Activated B cell treated with CpG ODN at 0.5 μM for 24 hours (primary cell): ENCODE measurements at regions not wholly inside any gene's neighbourhood (a gene's known extent, or its start where the extent isn't known, plus 50 kb on each side); places are given as distances from the start of the nearest gene placed in this dataset.

ENCODE experiments used
- ATAC-seq: fragments of 200-7000 bp; cut with Tn5 transposase; one replicate; pipeline ENCODE4 v1.10.0; 2021; ENCODE audit warnings: low read depth, mild to moderate bottlenecking, moderate library complexity
- CTCF ChIA-PET: fragments of 350-600 bp; sonication (Branson Sonifier 250); formaldehyde crosslinking; loops from one replicate; lab custom pipeline; 2021; ENCODE audit warnings: antibody characterized with exemption; lab: Charles Lee
- POLR2A ChIA-PET: fragments of 350-600 bp; sonication (Branson Sonifier 250); formaldehyde crosslinking; loops from one replicate; lab custom pipeline; 2021; ENCODE audit warnings: antibody characterized with exemption; lab: Charles Lee
- DNase-seq: peaks from one replicate; pipeline ENCODE4 v3.0.0; 2022
- H3K27ac Mint-ChIP-seq: one replicate; pipeline ENCODE4 v1.8.0; 2020; ENCODE audit warnings: mixed read lengths
- H3K27me3 Mint-ChIP-seq: one replicate; pipeline ENCODE4 v1.8.0; 2021; ENCODE audit warnings: mixed read lengths
- H3K36me3 Mint-ChIP-seq: one replicate; pipeline ENCODE4 v1.8.0; 2021; ENCODE audit warnings: low read depth, mixed read lengths
- H3K4me1 Mint-ChIP-seq: one replicate; pipeline ENCODE4 v1.8.0; 2021; ENCODE audit warnings: mixed read lengths
- H3K4me3 Mint-ChIP-seq: one replicate; pipeline ENCODE4 v1.8.0; 2020; ENCODE audit warnings: mild to moderate bottlenecking, mixed read lengths
- H3K9me3 Mint-ChIP-seq: one replicate; pipeline ENCODE4 v1.8.0; 2020; ENCODE audit warnings: mixed read lengths
- CTCF ChIP-seq: fragments of 200-600 bp; IDR thresholded peaks from one replicate; pipeline ENCODE4 v1.8.0; 2022; ENCODE audit warnings: antibody characterized with exemption, mild to moderate bottlenecking
- intact Hi-C: fragments of 100-400 bp; cut with micrococcal nuclease; formaldehyde crosslinking; loops from one replicate; pipeline ENCODE4 v1.15.1; 2024

GRCh38 chr12:18969512-18969911 lies 160.0 kb upstream of the PLEKHA5 start:
- no peaks in the 10 kb centered on the region for H3K4me1 Mint-ChIP-seq

GRCh38 chr12:18970603-18971002 lies 158.9 kb upstream of the PLEKHA5 start:
- TF ChIP-seq CTCF = no peak
- H3K4me1 Mint-ChIP-seq = no peaks in the 10 kb centered on the region
- H3K27me3 Mint-ChIP-seq = no peaks in the 10 kb centered on the region
- POLR2A ChIA-PET = no interaction called here
- no peak overlapping the region for H3K27ac Mint-ChIP-seq
- CTCF ChIA-PET = no interaction called here
- no peaks in the 10 kb centered on the region for H3K36me3 Mint-ChIP-seq
- DNase-seq (no peak), ATAC-seq (no peak)
- H3K9me3 Mint-ChIP-seq = no peaks in the 10 kb centered on the region
- intact Hi-C loops = no loop called here
- H3K4me3 Mint-ChIP-seq = no peak overlapping the region

More at GRCh38 chr12:18969512-18969911, 160.0 kb upstream of the PLEKHA5 start:
- no peaks in the 10 kb centered on the region for H3K9me3 Mint-ChIP-seq
- POLR2A ChIA-PET = no interaction called here
- H3K36me3 Mint-ChIP-seq = no peaks in the 10 kb centered on the region
- H3K27ac Mint-ChIP-seq = no peak overlapping the region
- intact Hi-C loops = no loop called here
- no peak for TF ChIP-seq CTCF
- no peak overlapping the region for H3K4me3 Mint-ChIP-seq
- DNase-seq (no peak), ATAC-seq (no peak)
- CTCF ChIA-PET = no interaction called here
- H3K27me3 Mint-ChIP-seq = no peaks in the 10 kb centered on the region

GRCh38 chr12:18971932-18972331 lies 157.6 kb upstream of the PLEKHA5 start:
- Mint-ChIP-seq H3K9me3 (peaks cover 5% of the 10 kb centered on the region), H3K4me1 (no peaks in the 10 kb centered on the region), H3K27me3 (no peaks in the 10 kb centered on the region), H3K36me3 (no peaks in the 10 kb centered on the region), H3K27ac (no peak overlapping the region), H3K4me3 (no peak overlapping the region)
- intact Hi-C loops = no loop called here
- ChIA-PET CTCF (no interaction called here), POLR2A (no interaction called here)
- no peak for TF ChIP-seq CTCF
- no peak for DNase-seq
- ATAC-seq = no peak

DNA sequence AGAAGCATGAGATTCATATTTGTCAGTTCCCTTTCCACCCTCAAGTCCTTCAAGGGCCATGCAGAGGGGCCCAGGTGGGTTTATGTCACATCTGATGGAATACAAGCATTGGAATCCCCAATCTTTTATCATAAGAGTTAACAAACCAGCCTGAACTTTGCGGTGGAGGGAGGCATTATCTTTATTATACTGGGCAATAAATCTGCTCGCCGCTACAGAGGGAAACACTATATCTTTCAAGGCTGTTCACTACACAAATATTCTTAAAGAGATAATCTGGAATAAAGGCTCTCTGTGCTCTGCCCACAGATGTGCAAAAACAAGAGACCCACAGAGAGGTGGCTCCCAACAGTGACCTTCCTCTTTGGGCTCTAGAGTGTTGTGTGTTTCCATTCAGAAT lies 153.6 kb upstream of the PLEKHA5 start:
- Mint-ChIP-seq H3K27me3 (no peaks in the 10 kb centered on the region), H3K4me3 (no peak overlapping the region), H3K27ac (no peak overlapping the region), H3K36me3 (no peaks in the 10 kb centered on the region), H3K9me3 (peaks cover 11% of the 10 kb centered on the region), H3K4me1 (no peaks in the 10 kb centered on the region)
- ATAC-seq (no peak), DNase-seq (no peak)
- intact Hi-C loops = no loop called here
- no peak for TF ChIP-seq CTCF
- CTCF ChIA-PET = no interaction called here
- POLR2A ChIA-PET = no interaction called here

DNA sequence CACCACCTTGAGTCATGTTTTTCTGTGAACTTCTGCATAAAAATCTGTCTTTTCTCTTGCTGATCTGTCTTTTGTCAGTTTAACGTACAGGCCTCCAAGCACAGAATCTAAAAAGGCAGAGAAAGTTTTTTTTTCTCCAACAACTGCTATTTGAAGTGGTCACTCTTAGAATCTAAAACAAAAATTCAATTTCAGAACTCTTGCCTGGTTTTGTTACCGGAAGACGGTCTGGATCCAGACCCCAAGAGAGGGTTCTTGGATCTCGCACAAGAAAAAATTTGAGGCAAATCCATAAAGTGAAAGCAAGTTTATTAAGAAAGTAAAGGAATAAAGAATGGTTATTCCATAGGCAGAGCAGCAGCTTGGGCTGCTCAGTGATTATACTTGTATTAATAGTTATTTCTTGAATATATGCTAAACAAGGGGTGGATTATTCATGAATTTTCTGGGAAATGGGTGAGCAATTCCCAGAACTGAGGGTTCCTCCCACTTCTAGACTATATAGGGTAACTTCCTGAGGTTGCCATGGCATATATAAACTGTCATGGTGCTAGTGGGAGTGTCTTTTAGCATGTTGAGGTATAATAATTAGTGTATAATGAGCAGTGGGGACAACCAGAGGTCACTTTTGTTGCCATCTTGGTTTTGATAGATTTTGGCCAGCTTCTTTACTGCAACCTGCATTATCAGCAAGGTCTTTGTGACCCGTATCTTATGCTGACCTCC lies 150.0 kb upstream of the PLEKHA5 start:
- H3K36me3 Mint-ChIP-seq = no peaks in the 10 kb centered on the region
- H3K27me3 Mint-ChIP-seq = no peaks in the 10 kb centered on the region
- POLR2A ChIA-PET = no interaction called here
- no peak for TF ChIP-seq CTCF
- no peak overlapping the region for H3K4me3 Mint-ChIP-seq
- CTCF ChIA-PET = no interaction called here
- H3K4me1 Mint-ChIP-seq = no peaks in the 10 kb centered on the region
- DNase-seq = no peak
- peaks cover 11% of the 10 kb centered on the region for H3K9me3 Mint-ChIP-seq
- no peak for ATAC-seq
- intact Hi-C loops = no loop called here
- H3K27ac Mint-ChIP-seq = no peak overlapping the region
